H9 (cell line): ENCODE measurements at regions not wholly inside any gene's neighbourhood (a gene's known extent, or its start where the extent isn't known, plus 50 kb on each side); places are given as distances from the start of the nearest gene placed in this dataset.

ENCODE experiments used
- DNase-seq: peaks from one replicate; pipeline ENCODE4 v3.0.0-alpha.2; 2017
- H2AFZ ChIP-seq: one replicate; pipeline ENCODE4 v1.6.1; 2013; ENCODE audit warnings: mild to moderate bottlenecking, low read length, control low read depth, moderate library complexity
- H2AK5ac ChIP-seq: 2 replicates; pipeline ENCODE4 v1.6.1; 2013; ENCODE audit warnings: low read length, control low read depth, mixed read lengths; ENCODE audit not compliant: insufficient read length
- H2BK120ac ChIP-seq: one replicate; pipeline ENCODE4 v1.6.1; 2013; ENCODE audit warnings: low read depth, mild to moderate bottlenecking, low read length, control low read depth, inconsistent platforms; ENCODE audit not compliant: poor library complexity, severe bottlenecking
- H2BK12ac ChIP-seq: 2 replicates; pipeline ENCODE4 v1.6.1; 2013; ENCODE audit warnings: low read length, control low read depth, mixed read lengths, low read depth; ENCODE audit not compliant: insufficient read length
- H2BK15ac ChIP-seq: 2 replicates; pipeline ENCODE4 v1.6.1; 2013; ENCODE audit warnings: low read depth, low read length, control low read depth
- H2BK20ac ChIP-seq: one replicate; pipeline ENCODE4 v1.6.1; 2013; ENCODE audit warnings: low read depth, mild to moderate bottlenecking, low read length, control low read depth, inconsistent platforms; ENCODE audit not compliant: poor library complexity, severe bottlenecking
- H2BK5ac ChIP-seq: 2 replicates; pipeline ENCODE4 v1.6.1; 2013; ENCODE audit warnings: low read length, control low read depth, mixed read lengths; ENCODE audit not compliant: insufficient read length
- H3K14ac ChIP-seq: 2 replicates; pipeline ENCODE4 v1.6.1; 2013; ENCODE audit warnings: low read length, control low read depth; ENCODE audit not compliant: insufficient read depth
- H3K18ac ChIP-seq: 2 replicates; pipeline ENCODE4 v1.6.1; 2013; ENCODE audit warnings: low read depth, mild to moderate bottlenecking, mixed read lengths, low read length, control low read depth; ENCODE audit not compliant: insufficient read length
- H3K23ac ChIP-seq: 2 replicates; pipeline ENCODE4 v1.6.1; 2013; ENCODE audit warnings: low read length, control low read depth, mixed read lengths, low read depth; ENCODE audit not compliant: insufficient read length
- H3K23me2 ChIP-seq: 2 replicates; pipeline ENCODE4 v1.6.1; 2013; ENCODE audit warnings: low read depth, mild to moderate bottlenecking, mixed read lengths, low read length, control low read depth; ENCODE audit not compliant: insufficient read length, poor library complexity, severe bottlenecking
- H3K27ac ChIP-seq: 2 replicates; pipeline ENCODE4 v1.5.1; 2013; ENCODE audit warnings: low read length, control low read depth, mixed read lengths, low read depth; ENCODE audit not compliant: insufficient read length
- H3K27me3 ChIP-seq: 2 replicates; pipeline ENCODE4 v1.6.1; 2013; ENCODE audit warnings: low read length, control low read depth, inconsistent platforms; ENCODE audit not compliant: insufficient read depth
- H3K4ac ChIP-seq: 2 replicates; pipeline ENCODE4 v1.6.1; 2013; ENCODE audit warnings: low read depth, mild to moderate bottlenecking, control low read depth, inconsistent platforms, low read length, moderate library complexity
- H3K4me1 ChIP-seq: 2 replicates; pipeline ENCODE4 v1.6.1; 2013; ENCODE audit warnings: low read length, control low read depth, inconsistent platforms; ENCODE audit not compliant: insufficient read depth
- H3K4me2 ChIP-seq: 2 replicates; pipeline ENCODE4 v1.6.1; 2013; ENCODE audit warnings: low read length, control low read depth, mixed read lengths; ENCODE audit not compliant: insufficient read length, insufficient read depth
- H3K56ac ChIP-seq: 2 replicates; pipeline ENCODE4 v1.6.1; 2013; ENCODE audit warnings: low read depth, mild to moderate bottlenecking, mixed read lengths, low read length, control low read depth; ENCODE audit not compliant: insufficient read length
- H3K79me1 ChIP-seq: 2 replicates; pipeline ENCODE4 v1.6.1; 2013; ENCODE audit warnings: low read depth, mild to moderate bottlenecking, moderate library complexity, low read length, control low read depth, inconsistent platforms; ENCODE audit not compliant: insufficient read depth, poor library complexity, severe bottlenecking
- H3K79me2 ChIP-seq: 2 replicates; pipeline ENCODE4 v1.6.1; 2013; ENCODE audit warnings: low read length, control low read depth, inconsistent platforms; ENCODE audit not compliant: insufficient read depth
- H3K9ac ChIP-seq: 2 replicates; pipeline ENCODE4 v1.6.1; 2013; ENCODE audit warnings: low read length, control low read depth, mixed read lengths; ENCODE audit not compliant: insufficient read length; ENCODE audit errors: extremely low read depth
- H3K9me3 ChIP-seq: one replicate; pipeline ENCODE4 v1.6.1; 2013; ENCODE audit warnings: low read depth, low read length, inconsistent platforms; ENCODE audit not compliant: control insufficient read depth
- H3T11ph ChIP-seq: one replicate; pipeline ENCODE4 v1.6.1; 2013; ENCODE audit warnings: mild to moderate bottlenecking, low read length, control low read depth, inconsistent platforms
- H4K20me1 ChIP-seq: one replicate; pipeline ENCODE4 v1.6.1; 2013; ENCODE audit not compliant: control insufficient read depth, insufficient read length, insufficient read depth
- H4K5ac ChIP-seq: 2 replicates; pipeline ENCODE4 v1.6.1; 2013; ENCODE audit warnings: low read depth, mild to moderate bottlenecking, mixed read lengths, low read length, control low read depth; ENCODE audit not compliant: insufficient read length
- H4K8ac ChIP-seq: replicated peaks from 2 replicates; pipeline ENCODE4 v1.6.1; 2013; ENCODE audit warnings: low read length, control low read depth, mixed read lengths, low read depth; ENCODE audit not compliant: insufficient read length
- H4K91ac ChIP-seq: 2 replicates; pipeline ENCODE4 v1.6.1; 2013; ENCODE audit warnings: low read depth, mild to moderate bottlenecking, moderate library complexity, mixed read lengths, low read length, control low read depth; ENCODE audit not compliant: insufficient read length
- H3K27ac Mint-ChIP-seq, 3 experiments: 2 replicates in 2 of 3; 3 replicates in 1 of 3; pipeline ENCODE4 v1.8.0; 2020 to 2021; ENCODE audit warnings: mixed read lengths in 3 of 3, mild to moderate bottlenecking in 1 of 3, moderate library complexity in 1 of 3
- H3K27me3 Mint-ChIP-seq: 2 replicates; pipeline ENCODE4 v1.8.0; 2021; ENCODE audit warnings: low read depth, mild to moderate bottlenecking, moderate library complexity, mixed read lengths
- H3K36me3 Mint-ChIP-seq, 3 experiments: 2 replicates in 2 of 3; 3 replicates in 1 of 3; pipeline ENCODE4 v1.8.0; 2020 to 2021; ENCODE audit warnings: low read depth in 3 of 3, mixed read lengths in 3 of 3; ENCODE audit not compliant: insufficient read depth in 1 of 3
- H3K4me1 Mint-ChIP-seq, 2 experiments: 2 replicates each; pipeline ENCODE4 v1.8.0; 2020; ENCODE audit warnings: mixed read lengths in 2 of 2
- H3K4me3 Mint-ChIP-seq, 2 experiments: 2 replicates in 1 of 2; 3 replicates in 1 of 2; pipeline ENCODE4 v1.8.0; 2020 to 2021; ENCODE audit warnings: mild to moderate bottlenecking in 2 of 2, mixed read lengths in 2 of 2, moderate library complexity in 1 of 2
- H3K9me3 Mint-ChIP-seq, 2 experiments: 2 replicates in 1 of 2; 3 replicates in 1 of 2; pipeline ENCODE4 v1.8.0; 2020; ENCODE audit warnings: mild to moderate bottlenecking in 2 of 2, mixed read lengths in 2 of 2, moderate library complexity in 1 of 2
- WGBS: extraction: QIAGEN DNeasy Blood & Tissue Kit; methylation state at CpG from one replicate; pipeline ENCODE4 v1.1.7; 2013; ENCODE audit warnings: missing lambda C conversion rate, low lambda C conversion rate, mixed read lengths; ENCODE audit not compliant: insufficient read length; ENCODE audit errors: extremely low coverage; 5-methylcytosine and 5-hydroxymethylcytosine counted together
- TF ChIP-seq, protein P1 (sequence below): fragments of 200-600 bp; sonication (generic); conservative IDR thresholded peaks from 3 replicates; pipeline ENCODE4 v1.8.0; 2021; ENCODE audit warnings: antibody characterized with exemption, mild to moderate bottlenecking

DNA sequence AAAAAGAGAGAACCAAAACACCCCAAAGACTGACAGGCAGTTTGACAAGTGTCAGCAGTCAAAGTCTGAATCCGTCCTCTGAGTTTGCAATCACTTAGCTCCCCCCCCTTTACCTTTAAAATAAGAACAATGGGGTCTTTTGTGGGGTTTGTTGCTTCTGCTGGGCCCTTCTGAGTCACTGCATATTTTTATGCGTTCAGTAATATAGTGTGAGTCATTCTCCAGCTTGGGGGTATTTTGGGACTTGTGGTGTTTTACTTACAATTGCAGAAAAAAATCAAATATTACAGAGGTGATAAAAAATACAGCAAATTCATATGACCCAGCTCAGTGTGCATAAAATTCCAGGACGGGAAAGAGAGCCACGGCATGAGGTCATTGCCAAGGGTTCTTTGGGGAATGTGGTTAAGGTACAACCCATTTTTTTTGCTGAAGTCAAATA lies 120.1 kb downstream of the CYLD start:
- Mint-ChIP-seq H3K27me3 (peaks cover 6% of the 10 kb centered on the region), H3K27ac (no peak overlapping the region), H3K4me3 (no peak overlapping the region), H3K4me1 (peaks cover 6 to 13% of the 10 kb centered on the region in 2 experiments), H3K36me3 (no peaks in the 10 kb centered on the region), H3K9me3 (no peaks in the 10 kb centered on the region; a peak in 1 of 5 replicates)
- Histone ChIP-seq H4K8ac (no peak overlapping the region), H2BK120ac (no peak overlapping the region), H3K4me1 (no peaks in the 10 kb centered on the region), H4K5ac (no peak overlapping the region), H3K23ac (no peak overlapping the region), H2AK5ac (no peak overlapping the region), H2BK12ac (no peak overlapping the region), H4K91ac (no peak overlapping the region), H3K18ac (no peak overlapping the region), H2BK20ac (no peak overlapping the region), H2BK5ac (no peak overlapping the region), H2BK15ac (no peak overlapping the region), H4K20me1 (no peaks in the 10 kb centered on the region), H3K9me3 (no peaks in the 10 kb centered on the region), H2AFZ (no peak overlapping the region), H3K56ac (no peak overlapping the region), H3K79me2 (no peaks in the 10 kb centered on the region), H3K27me3 (no peaks in the 10 kb centered on the region), H3K14ac (no peak overlapping the region), H3K79me1 (no peaks in the 10 kb centered on the region), H3K4me2 (no peak overlapping the region), H3K9ac (no peak overlapping the region), H3K4ac (no peak overlapping the region), H3T11ph (no peak overlapping the region), H3K23me2 (no peaks in the 10 kb centered on the region), H3K27ac (no peak overlapping the region)
- WGBS = no CpG with 5 or more reads among the region's 4 CpGs
- TF ChIP-seq, protein P1, sequence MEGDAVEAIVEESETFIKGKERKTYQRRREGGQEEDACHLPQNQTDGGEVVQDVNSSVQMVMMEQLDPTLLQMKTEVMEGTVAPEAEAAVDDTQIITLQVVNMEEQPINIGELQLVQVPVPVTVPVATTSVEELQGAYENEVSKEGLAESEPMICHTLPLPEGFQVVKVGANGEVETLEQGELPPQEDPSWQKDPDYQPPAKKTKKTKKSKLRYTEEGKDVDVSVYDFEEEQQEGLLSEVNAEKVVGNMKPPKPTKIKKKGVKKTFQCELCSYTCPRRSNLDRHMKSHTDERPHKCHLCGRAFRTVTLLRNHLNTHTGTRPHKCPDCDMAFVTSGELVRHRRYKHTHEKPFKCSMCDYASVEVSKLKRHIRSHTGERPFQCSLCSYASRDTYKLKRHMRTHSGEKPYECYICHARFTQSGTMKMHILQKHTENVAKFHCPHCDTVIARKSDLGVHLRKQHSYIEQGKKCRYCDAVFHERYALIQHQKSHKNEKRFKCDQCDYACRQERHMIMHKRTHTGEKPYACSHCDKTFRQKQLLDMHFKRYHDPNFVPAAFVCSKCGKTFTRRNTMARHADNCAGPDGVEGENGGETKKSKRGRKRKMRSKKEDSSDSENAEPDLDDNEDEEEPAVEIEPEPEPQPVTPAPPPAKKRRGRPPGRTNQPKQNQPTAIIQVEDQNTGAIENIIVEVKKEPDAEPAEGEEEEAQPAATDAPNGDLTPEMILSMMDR = no peak
- no peak for DNase-seq
